SH-SY5Y (cell line): ENCODE measurements at regions not wholly inside any gene's neighbourhood (a gene's known extent, or its start where the extent isn't known, plus 50 kb on each side); places are given as distances from the start of the nearest gene placed in this dataset.

Experiments
- GATA2 ChIP-seq: IDR thresholded peaks from 2 replicates; pipeline ENCODE4 v1.6.1; 2011; ENCODE audit warnings: mild to moderate bottlenecking, low read depth, low read length
- GATA3 ChIP-seq: IDR thresholded peaks from 2 replicates; pipeline ENCODE4 v1.6.1; 2011; ENCODE audit warnings: low read depth, mild to moderate bottlenecking, low read length, moderate library complexity

DNA sequence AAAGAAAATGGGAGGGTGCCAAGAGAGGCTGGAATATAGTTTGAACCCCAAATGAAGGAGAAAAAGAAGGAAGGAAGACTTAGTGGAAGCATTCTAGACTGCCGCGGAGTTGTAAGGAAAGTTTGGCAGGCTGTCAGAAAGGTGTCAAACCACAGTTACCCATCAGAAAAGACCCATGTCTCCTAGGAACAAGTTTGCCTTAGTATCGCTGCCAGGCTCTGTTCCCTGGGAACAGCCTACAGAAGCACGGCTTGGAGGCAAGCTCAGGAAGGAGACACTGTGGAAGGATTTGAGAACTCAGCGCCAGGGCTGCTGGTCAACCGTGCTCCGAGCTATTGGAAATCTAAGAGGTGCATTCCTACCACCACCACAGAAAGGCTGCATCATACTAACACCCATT is 197.4 kb downstream of the RRAGC start:
- TF ChIP-seq GATA3 (no peak), GATA2 (no peak)
